NCI-H510A (cell line): ENCODE measurements at regions not wholly inside any gene's neighbourhood (a gene's known extent, or its start where the extent isn't known, plus 50 kb on each side); places are given as distances from the start of the nearest gene placed in this dataset.

ENCODE experiments used
- DNase-seq: peaks from one replicate; lab custom pipeline; 2025; lab: John Stamatoyannopoulos, UW

DNA sequence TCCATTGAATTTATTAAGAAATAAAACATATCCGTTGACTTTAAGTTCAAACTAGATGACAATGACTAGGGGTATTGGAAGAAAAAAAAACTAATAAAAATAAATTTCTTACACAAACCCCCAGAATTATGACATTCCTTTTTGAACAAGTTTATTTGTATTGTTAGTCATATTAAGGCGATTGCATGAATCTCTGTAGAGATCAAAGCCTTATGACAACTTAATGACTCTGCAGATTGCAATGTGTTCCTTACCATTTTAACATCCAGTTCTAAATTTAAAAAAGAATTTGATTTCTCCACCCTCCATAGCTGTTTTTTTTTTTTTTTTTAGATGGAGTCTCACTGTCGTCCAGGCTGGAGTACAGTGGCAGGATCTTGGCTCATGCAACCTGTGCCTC is 189.8 kb upstream of the CEP162 start:
- DNase-seq, result no peak

DNA sequence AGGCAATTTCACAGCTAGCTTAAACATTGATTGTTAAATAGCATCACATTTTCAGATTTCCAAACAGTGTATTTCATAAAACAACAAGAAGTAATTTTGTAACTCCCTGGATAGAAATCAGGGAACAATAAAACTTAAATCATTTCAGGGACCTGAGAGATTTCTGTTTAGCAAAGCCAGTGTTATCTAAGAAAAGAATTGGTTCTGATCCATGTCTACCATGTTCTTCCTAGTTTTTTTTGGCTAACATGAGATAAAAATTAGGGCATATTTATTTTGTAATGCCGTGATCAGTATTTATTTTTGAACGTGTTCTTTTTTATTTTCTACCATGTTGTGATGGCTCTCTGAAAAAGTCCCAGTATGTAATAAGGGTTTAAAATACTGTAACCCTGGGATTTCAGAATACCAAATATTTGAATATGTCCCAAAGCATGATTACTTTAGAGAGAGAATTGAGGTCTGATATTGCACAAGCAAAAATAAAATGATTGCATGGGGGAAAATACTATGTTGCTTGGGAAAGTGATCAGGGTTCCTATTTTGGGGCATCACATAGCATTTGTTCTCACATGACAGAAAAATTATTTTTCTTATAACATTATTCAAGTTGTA is 188.7 kb upstream of the CEP162 start:
- DNase-seq, result no peak

DNA sequence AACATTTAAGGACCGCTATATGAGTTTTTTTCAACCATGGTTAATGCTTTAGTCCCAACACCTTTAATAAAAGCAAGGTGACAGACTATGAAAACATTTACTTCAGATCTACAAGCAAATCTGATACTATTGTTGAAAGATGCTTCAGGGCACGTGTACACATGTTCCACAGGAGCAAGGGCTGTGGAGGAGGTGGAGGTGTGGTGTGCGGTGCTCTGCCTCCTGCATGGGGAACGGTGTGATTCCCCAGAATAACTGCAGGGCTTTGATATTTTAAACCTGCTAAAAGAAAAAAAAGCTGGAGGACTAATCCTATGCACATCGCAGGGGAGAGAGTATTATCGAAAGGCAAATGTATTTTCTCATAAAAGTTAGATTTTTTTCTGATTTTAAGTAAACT is 188.1 kb upstream of the CEP162 start:
- DNase-seq, result no peak

DNA sequence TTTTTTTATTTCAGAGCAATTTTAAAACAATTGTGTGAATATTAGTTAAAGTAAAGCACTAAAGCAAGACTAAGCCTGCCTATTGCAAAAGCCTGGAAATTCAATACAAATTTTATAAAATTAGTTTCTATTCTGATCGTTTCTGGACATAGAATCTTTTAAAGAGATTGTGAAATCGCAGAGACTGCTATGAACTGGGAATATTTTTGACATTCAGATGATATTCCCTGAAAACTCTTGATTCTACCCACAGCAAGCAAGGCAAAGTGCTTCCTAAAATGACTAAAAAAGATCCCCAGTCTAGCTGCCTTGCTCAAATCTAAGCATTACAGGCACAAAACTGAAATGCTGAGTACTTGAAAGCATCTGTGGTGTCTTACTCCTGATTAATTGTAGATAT is 187.6 kb upstream of the CEP162 start:
- no peak for DNase-seq

DNA sequence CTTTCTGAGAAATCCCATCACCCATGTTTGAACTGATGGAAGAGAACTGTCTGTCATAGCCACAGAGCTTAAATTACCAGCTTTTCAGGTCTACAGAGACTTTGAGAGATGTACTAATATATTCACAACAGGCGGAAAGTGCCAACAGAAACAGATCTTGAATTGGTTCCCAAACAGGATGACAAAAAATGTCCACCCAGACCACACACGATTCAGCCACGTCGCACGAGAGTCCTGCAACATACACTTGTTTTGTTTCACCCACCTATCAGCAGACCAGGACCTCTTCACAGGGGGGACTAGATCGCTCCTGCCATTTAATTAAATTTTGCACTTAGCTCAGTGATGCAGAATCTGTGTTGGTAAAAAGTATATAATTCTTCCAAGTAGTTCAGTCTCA is 187.1 kb upstream of the CEP162 start:
- no peak for DNase-seq

DNA sequence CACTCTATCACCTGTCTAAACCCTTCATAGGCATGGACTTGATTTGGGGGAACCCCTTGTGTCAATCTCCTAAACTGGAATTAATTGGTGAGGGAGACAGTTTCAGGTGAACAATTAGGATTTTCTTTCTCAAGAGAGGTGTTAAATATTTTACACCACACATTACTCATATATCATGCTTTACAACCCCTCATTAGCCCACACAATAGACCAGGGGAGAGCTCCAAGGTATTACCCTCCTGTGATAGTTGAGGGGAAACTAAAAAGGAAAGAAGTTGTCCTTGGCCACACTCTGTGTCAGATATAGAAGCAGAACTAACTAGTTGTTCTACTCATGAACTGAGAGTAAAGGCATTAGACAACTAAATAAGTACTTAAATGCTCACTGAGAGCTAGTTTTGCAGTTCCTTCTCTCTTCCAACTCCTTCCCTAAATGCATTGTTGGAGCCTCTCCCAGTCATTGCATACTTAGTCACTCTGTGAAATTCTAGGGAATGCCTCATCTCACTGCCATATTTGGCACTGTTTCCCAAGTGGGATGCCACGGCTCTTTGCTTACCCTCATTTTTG is 183.7 kb upstream of the CEP162 start:
- DNase-seq, result no peak

DNA sequence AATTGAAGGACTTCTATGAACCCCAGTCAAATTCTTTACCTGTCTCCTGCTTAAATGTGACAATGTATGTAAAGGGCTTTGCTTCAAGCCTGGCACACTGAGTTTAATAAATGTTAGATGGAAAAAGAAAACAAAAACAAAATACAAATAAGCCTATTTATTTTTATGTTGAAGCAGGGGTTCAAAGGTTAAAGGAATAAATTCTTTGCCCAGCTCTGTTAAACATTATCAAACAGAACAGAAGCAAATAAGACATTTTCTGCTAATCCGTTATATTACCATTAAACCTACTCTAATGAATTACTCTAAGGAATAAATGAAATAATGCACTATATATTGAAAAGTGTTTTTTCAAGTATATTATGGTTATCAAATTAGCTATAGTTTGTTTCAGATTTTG is 182.5 kb upstream of the CEP162 start:
- no peak for DNase-seq

DNA sequence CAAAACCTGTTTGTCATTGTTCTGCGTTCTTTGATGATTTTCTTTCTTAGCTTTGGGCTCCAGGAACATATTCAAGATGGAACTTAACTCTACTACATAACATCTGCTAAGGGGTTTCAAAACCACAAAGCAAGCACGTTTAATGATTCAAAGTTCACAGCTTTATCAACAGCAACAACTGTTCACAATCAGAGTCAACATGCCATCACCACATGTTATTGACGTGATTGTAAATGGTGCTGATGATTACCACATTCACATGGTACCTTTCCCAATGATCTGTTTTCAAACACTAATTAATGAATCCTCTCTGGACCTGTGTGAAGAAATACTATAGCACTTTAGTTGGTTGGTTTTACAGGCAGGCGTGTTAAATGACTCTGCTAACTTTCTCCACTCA is 180.6 kb upstream of the CEP162 start:
- no peak for DNase-seq

DNA sequence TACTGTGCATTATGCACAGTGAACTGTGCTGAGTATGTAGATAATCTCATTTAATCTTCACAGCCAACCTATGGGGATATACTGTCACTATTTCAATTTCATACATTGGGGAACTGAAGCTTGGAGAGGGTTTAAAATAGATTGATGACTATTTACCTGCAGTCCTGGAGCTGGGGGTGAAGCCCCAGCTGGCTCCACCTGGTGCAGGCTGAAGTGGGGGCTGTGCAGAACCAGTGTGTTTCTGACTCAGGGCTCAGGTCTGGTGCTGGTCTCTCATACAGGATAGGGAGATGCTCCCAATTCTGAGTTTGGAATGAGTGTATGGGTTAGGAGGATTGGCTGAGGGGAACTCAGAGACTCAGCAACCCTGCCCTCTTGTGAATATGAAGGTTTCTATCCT is 176.1 kb upstream of the CEP162 start:
- DNase-seq, result no peak

DNA sequence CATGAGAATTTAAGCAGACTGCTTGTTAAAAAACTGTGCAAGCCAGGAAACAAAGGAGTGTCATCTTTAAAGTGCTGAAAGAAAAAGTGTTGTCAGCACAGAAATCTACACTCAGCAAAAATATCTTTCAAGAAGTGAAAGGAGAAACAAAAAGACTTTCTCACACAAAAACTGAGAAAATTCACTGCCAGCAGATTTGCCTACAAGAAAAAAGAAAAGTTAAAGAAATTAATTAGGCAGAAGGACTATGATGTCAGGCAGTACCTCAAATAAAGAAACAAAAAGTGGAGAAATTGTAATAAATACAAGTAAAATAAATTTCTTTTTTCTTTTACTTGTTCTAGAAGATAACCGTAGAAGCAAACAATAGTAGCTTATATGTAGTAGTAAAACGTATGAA is 171.6 kb upstream of the CEP162 start:
- no peak for DNase-seq

DNA sequence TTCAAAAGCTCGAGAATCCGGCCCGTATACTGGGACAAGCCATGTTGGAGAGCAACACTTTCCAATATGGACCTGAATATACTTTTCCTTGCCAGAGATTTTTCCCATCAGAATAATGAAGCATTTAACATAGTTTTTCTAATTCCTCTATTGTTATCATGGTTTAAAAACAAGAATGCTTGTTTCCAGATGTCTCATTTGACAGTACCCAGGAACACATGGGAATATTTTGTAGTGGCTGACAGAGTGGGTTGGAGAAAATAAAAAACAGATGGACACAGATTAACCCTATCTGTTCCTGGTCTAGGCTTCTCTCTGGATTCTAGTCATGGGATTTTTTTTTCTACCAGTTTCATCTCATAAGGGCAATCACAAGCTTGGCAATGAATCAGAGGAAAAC is 164.8 kb upstream of the CEP162 start:
- no peak for DNase-seq

DNA sequence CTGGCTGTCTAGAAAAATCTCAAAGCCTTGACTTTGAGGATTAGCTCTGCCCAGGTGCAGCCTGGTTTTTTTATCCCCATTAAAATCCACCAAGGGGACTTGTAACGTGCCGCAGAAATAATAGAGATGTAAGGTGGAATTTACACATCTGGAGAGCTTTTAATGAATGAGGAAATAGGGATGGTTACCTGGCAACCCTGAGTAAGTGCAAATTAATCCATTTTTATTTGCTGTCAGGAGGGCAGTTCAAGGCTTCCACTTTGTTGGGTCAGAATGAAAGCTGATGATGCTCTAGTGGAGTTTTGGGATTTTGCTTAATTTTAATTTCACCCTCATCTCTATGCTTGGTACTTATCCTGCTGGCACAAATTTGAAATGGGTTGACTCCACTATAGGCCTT is 163.4 kb upstream of the CEP162 start:
- no peak for DNase-seq

DNA sequence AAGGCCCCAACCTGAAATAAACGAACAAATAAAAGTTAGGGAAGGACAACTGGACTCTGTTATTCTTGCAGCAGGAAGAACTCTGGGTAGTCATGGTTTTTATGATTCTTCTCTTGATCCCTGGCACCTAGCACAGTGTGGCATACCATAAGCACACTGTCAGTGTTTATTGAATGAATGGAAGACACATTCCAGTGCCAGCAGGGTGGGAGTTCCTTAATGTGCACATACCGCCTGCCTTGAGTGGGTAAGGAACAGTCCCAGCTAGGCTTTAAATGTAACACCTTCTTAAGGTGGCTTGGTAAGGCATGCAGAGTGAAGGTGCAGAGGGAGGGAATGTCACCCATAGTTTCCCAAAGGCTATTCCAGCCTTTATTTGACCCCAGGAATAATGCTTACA is 162.9 kb upstream of the CEP162 start:
- DNase-seq, result no peak

DNA sequence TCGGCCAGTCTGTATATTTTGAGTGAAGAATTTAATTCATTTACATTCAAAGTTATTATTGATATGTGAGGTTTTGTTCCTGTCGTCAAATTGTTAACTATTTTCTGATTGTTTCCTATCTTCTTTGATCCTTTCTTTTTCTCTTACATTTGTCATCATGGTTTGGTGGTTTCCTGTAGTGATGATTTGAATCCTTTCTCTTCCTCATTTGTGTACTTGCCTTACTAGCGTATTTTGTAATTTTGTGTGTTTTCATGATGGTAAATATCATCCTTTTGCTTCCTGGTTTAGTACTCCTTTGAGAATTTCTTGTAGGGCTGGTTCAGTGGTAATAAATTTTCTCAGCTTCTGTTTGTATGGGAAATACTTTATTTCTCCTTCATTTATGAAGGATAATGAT is 151.7 kb upstream of the CEP162 start:
- DNase-seq, result no peak

DNA sequence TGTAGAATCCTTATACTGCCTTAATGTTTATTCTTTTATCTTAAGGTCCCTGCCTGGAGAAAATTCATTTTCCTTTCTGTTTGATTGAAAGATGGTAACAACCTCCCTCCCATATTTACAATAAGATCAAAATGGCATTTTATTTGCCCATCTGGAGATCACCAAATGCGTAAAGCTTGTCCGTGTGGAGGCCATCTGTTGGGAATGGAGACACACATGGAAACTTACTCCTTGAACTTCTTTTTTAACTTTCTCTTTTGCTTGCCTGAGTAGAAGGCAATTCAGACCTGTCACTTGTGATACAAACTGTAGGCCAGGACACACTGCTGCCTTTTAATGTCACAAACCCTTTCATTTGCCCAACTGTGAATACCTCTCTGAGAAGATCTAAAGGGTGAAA is 144.8 kb upstream of the CEP162 start:
- DNase-seq, result no peak

DNA sequence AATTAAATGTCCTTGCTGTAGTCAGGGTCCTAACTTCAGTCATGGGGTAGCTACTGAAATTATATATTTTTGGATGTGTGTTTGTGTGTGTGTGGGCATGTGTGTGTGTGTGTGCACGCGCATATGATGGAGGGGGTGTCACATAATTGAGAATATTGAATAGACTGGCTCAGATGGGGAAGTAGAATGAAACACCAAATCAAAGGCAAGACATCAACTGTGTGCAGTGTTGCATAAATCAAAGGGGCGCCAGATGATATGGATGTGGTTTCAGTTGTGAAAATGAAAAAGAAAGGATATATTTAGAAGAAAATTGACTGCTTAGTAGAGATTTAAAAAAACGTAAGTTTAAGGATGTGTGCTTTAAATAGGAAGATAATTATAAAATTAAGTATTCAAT is 144.2 kb upstream of the CEP162 start:
- DNase-seq, result no peak

DNA sequence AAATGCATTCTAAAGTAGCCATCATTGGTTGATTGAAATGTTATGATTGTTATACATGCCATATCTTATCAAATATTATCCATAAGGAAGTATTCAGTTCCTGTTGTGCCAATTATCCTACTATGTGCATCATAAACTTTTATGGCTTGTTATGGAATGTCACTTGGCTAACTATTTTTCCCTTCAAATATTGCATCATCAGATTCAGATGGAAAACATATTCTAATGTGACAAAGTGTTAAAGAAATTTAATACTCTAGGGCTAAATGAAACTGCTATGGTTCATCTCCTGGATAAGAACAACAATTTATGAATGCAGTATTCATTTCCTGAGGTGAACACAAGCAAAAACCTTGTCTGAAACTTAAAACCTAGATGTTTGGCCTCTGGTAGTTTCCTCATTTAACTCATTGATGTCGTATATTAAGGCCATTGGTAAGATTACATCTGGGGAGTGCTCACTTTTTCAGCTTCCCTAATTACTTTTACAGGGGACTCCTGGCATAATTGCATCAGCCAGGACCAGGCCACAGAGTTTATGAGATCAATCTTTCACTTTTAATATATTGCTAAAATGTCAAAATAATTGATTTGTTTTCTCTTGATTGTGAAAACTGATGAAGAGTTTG is 134.9 kb upstream of the CEP162 start:
- no peak for DNase-seq

DNA sequence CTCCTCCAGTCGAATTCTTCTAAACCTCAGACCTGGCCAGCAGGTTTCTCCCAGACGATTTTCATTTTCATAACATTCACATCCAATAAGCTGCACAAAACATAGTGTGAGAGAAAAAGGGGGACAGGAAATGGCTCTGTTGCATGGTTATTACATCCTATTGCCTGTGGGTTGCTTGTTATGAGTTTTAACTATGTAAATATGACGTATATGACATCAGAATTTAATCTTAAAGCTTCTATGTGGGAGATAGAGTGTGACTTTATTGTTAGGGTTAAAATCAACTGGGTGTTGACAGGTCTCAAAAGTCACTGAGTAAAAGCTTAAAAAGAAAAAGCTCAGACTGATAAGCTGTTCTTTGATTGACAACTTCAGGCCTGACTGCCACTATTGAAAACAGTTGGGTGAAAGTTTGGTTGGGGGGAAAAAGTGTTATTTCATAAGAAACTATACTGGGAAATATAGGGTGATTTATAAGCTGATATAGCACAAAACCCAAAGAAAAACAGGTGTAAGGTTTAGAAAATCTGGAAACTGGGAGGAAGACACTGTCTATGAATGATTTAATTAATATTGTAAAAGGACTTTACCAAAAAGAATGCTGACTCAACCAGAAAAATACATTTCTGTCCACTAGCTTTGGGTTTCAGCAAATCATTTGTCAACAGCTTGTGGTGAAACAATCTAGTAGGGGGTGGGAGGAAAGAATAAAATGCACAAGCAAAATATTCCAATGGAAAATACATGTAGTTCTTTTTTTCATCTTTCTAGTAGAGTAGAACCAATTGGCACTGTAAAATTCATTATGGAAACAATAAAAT is 134.1 kb upstream of the CEP162 start:
- no peak for DNase-seq

DNA sequence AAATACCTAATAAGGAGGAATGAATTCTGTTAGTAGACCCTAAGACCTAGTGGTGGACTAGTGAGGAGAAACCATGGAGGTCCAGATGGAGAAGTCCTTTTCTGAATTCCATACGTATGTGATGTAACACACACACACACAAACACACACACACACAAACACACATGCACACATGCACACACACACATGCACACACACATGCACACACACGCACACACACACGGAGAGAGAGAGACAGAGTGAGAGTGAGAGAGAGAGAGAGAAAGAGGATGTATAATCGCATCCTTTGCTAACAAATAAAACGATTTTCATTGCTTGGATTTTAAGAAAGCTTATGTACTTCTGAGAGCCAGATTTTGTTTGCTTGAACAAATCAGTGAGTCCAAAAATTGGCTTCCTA is 132.6 kb upstream of the CEP162 start:
- DNase-seq, result no peak

DNA sequence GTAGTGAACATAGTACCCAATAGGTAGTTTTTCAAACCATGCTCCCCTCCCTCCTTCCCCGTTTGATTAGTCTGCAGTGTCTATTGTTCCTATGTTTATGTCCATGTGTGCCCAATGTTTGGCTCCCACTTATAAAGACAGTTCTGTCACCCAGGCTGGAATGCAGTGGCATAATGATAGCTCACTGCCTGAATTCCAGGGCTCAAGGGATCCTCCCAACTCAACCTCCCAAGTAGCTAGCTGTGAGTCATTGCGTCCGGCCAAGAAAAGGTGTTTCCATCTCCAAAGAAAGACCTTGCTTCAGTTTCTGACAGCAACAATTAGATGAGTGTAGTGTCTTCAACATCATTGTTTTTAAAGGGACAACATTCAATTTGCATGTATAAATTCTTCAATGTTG is 131.1 kb upstream of the CEP162 start:
- no peak for DNase-seq

DNA sequence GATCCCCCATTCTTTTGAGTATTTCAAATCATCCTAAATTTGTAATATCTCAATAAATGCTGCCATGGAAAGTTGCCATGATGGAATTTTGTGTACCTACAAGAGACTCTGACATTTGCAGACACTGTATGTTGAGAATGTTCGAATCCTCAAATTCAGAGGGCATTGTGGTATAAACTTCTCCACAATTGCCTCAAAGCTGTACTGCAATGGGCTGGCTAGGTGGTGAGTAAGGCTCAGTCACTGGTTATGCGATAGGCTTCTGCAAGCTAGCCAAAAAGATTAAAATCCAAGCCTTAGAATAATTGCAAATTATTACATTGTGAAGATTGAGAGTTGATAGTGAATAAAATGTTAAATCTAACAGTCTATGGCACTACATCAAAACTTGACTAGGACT is 130.2 kb upstream of the CEP162 start:
- no peak for DNase-seq

DNA sequence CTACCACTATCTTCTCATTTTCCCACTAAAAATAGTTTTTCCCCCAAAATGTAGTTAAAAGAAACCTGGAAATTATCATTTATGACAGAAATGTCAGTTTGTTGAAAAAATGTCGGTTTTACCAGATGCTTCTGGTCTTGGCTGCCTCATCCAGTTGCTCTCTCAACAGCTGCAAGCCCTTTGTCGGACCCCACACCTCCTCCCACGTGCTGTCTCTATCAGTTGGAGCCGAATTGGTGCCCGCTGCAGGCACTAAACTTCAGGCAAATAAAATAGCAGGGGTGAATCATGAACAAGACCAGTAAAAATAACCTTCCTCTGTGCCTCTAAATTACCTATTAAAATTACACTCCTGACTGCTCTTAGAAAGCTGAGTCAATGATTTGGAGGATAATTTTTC is 129.5 kb upstream of the CEP162 start:
- DNase-seq, result no peak
